Sigmoid colon (tissue), 6 donors: ENCODE measurements at regions not wholly inside any gene's neighbourhood (a gene's known extent, or its start where the extent isn't known, plus 50 kb on each side); places are given as distances from the start of the nearest gene placed in this dataset.

Experiments
- DNase-seq: peaks from one replicate; pipeline ENCODE4 v3.0.0-alpha.2; 2019
- H3K27ac ChIP-seq, 4 donors: fragments of 200-600 bp; sonication (generic); one replicate each; pipeline ENCODE4 v1.5.1; 2016 to 2019; ENCODE audit warnings: mild to moderate bottlenecking in 1 of 4
- H3K27me3 ChIP-seq, 3 donors: fragments of 200-600 bp; sonication (generic); one replicate each; pipeline ENCODE4 v1.5.1; 2019; ENCODE audit warnings: mild to moderate bottlenecking in 1 of 3
- H3K36me3 ChIP-seq, 4 donors: fragments of 200-600 bp; sonication (generic); one replicate each; pipeline ENCODE4 v1.5.1; 2016 to 2019
- H3K4me1 ChIP-seq, 4 donors: fragments of 200-600 bp; sonication (generic); one replicate each; pipeline ENCODE4 v1.5.1; 2017 to 2019
- H3K4me3 ChIP-seq, 4 donors: fragments of 200-600 bp; sonication (generic); one replicate each; pipeline ENCODE4 v1.5.1; 2017 to 2019; ENCODE audit warnings: mild to moderate bottlenecking in 2 of 4, moderate library complexity in 1 of 4
- H3K9me3 ChIP-seq, 4 donors: fragments of 200-600 bp in 3 of 4; sonication (generic) in 3 of 4; one replicate each; pipeline versions ENCODE4 v1.5.1 to v1.6.1; 2013 to 2019
- EP300 ChIP-seq, 4 donors: sonication (generic); formaldehyde crosslinking; IDR thresholded peaks; one replicate each; pipeline ENCODE4 v1.6.1; 2017; ENCODE audit warnings: antibody characterized with exemption in 4 of 4
- POLR2A ChIP-seq, 2 donors: fragments of 450-650 bp; IDR thresholded peaks; one replicate each; pipeline ENCODE4 v1.6.1; 2016; ENCODE audit warnings: antibody characterized with exemption in 2 of 2, mild to moderate bottlenecking in 2 of 2, moderate library complexity in 2 of 2
- POLR2AphosphoS5 ChIP-seq, 4 donors: sonication (generic); formaldehyde crosslinking; IDR thresholded peaks; one replicate each; pipeline ENCODE4 v1.6.1; 2017; ENCODE audit warnings: antibody characterized with exemption in 4 of 4
- WGBS, 2 donors: extraction: QIAGEN DNeasy Blood & Tissue Kit; methylation state at CpG; one replicate each; pipeline ENCODE4 v1.1.7; 2013; 5-methylcytosine and 5-hydroxymethylcytosine counted together
- intact Hi-C: fragments of 100-400 bp; cut with DNase I; formaldehyde crosslinking; loops from one replicate; pipeline ENCODE4 v1.15.1; 2023
- TF ChIP-seq, protein P1 (sequence below), 4 experiments: fragments of 450-650 bp in 3 of 4; fragments of 200-600 bp in 1 of 4; IDR thresholded peaks; one replicate each; pipeline ENCODE4 v1.5.1; 2016 to 2019; ENCODE audit warnings: antibody characterized with exemption in 4 of 4, mild to moderate bottlenecking in 3 of 4, moderate library complexity in 2 of 4
- donor health status: healthy with polysubstance abuse.
- donor health status: healthy.

DNA sequence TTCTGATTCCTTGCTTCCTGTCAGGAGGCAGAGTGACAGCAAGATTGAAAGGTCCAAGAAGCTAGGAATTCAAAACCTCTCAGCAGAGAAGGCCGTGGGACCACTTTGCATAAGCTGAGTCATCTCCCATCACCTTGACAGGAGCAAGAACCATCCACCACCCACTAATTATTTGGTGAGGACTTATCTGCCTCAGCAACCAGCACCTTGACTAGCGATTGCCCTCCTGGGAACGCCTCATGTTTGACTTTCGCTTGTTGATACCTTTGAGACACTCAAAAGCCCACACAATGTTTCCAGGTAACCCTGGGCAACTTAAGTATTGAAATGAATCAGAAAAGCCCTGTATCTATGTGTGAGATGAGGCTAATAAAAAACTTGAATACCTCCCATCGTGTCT lies 233.5 kb upstream of the GYPA start:
- 58 to 65% methylated on average over 5 of the region's 5 CpGs for WGBS, 2 donors
- H3K4me3 ChIP-seq, result no peak overlapping the region
- H3K4me1 ChIP-seq, result peaks cover 0 to 8% (median 0%) of the 10 kb centered on the region in 4 donors
- H3K9me3 ChIP-seq, result no peaks in the 10 kb centered on the region
- TF ChIP-seq POLR2AphosphoS5 (IDR thresholded peaks at IDR 0.05), result no peak
- TF ChIP-seq, protein P1, sequence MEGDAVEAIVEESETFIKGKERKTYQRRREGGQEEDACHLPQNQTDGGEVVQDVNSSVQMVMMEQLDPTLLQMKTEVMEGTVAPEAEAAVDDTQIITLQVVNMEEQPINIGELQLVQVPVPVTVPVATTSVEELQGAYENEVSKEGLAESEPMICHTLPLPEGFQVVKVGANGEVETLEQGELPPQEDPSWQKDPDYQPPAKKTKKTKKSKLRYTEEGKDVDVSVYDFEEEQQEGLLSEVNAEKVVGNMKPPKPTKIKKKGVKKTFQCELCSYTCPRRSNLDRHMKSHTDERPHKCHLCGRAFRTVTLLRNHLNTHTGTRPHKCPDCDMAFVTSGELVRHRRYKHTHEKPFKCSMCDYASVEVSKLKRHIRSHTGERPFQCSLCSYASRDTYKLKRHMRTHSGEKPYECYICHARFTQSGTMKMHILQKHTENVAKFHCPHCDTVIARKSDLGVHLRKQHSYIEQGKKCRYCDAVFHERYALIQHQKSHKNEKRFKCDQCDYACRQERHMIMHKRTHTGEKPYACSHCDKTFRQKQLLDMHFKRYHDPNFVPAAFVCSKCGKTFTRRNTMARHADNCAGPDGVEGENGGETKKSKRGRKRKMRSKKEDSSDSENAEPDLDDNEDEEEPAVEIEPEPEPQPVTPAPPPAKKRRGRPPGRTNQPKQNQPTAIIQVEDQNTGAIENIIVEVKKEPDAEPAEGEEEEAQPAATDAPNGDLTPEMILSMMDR (IDR thresholded peaks at IDR 0.05), result no peak
- no peak for TF ChIP-seq POLR2A (IDR thresholded peaks at IDR 0.05)
- TF ChIP-seq EP300 (IDR thresholded peaks at IDR 0.05), result no peak
- no peak for DNase-seq
- no peak overlapping the region for H3K27ac ChIP-seq
- H3K36me3 ChIP-seq, result no peaks in the 10 kb centered on the region
- intact Hi-C loops, result no loop called here
- H3K27me3 ChIP-seq, result no peaks in the 10 kb centered on the region

DNA sequence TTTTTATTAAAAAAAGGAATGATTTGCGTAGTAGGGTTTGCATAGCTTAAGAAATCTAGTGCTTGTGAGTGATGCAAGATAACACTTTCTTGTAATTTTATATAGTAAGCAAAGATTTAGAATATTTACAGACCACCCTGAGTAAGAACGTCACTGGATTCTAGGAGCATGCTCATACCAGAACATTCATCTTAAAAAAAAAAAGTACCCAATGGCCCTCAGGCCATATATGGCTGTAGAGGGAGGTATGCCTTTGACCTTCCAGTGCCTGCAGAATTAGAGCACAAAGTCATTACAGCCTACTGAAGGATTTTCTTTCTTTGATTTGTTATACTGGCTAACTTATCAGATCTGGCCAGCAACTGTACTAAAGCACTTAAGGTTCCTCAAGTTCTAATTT lies 236.3 kb upstream of the GYPA start:
- WGBS, 2 donors, result 58 to 74% methylated on average over 2 of the region's 2 CpGs
- Histone ChIP-seq H3K9me3 (no peaks in the 10 kb centered on the region), H3K27me3 (no peaks in the 10 kb centered on the region), H3K4me1 (peaks cover 0 to 8% (median 0%) of the 10 kb centered on the region in 4 donors), H3K36me3 (no peaks in the 10 kb centered on the region), H3K27ac (no peak overlapping the region), H3K4me3 (no peak overlapping the region)
- no peak for DNase-seq
- TF ChIP-seq POLR2A (IDR thresholded peaks at IDR 0.05) (no peak), POLR2AphosphoS5 (IDR thresholded peaks at IDR 0.05) (no peak), EP300 (IDR thresholded peaks at IDR 0.05) (no peak)
- TF ChIP-seq, protein P1 (IDR thresholded peaks at IDR 0.05), result no peak
- intact Hi-C loops, result no loop called here

GRCh38 chr4:144384408-144384807 lies 243.9 kb upstream of the GYPA start:
- WGBS, 2 donors, result 58 to 68% methylated on average over 1 of the region's 1 CpG
- Histone ChIP-seq H3K27me3 (no peaks in the 10 kb centered on the region), H3K27ac (no peak overlapping the region), H3K36me3 (no peaks in the 10 kb centered on the region), H3K9me3 (no peaks in the 10 kb centered on the region), H3K4me3 (no peak overlapping the region), H3K4me1 (no peaks in the 10 kb centered on the region)
- intact Hi-C loops, result no loop called here
- DNase-seq, result no peak
- TF ChIP-seq, protein P1 (IDR thresholded peaks at IDR 0.05), result no peak
- no peak for TF ChIP-seq POLR2A (IDR thresholded peaks at IDR 0.05)
- TF ChIP-seq EP300 (IDR thresholded peaks at IDR 0.05), result no peak
- TF ChIP-seq POLR2AphosphoS5 (IDR thresholded peaks at IDR 0.05), result no peak

DNA sequence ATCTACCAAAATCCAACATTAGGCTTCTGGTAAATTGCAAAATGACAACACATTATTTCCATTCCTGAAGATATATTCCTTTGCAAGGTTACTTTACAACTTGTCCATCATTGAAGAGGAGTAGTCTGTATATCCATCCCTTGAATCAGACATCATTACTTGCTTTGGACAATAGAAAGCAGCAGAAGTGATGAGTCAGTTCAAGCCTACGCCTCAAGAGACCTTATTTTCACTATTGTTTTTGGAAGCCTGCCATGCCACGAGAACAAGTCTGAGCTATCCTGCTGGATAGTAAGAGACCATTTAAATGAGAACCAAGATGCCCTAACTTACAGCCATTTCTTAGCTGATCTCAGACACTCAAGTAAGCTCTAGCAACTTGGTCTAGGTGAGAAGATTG lies 246.0 kb upstream of the HHIP start:
- DNase-seq, result no peak
- TF ChIP-seq POLR2A (IDR thresholded peaks at IDR 0.05) (no peak), POLR2AphosphoS5 (IDR thresholded peaks at IDR 0.05) (no peak), EP300 (IDR thresholded peaks at IDR 0.05) (no peak)
- TF ChIP-seq, protein P1 (IDR thresholded peaks at IDR 0.05), result no peak
- Histone ChIP-seq H3K4me1 (peaks cover 0 to 15% (median 6%) of the 10 kb centered on the region in 4 donors), H3K4me3 (no peak overlapping the region), H3K9me3 (no peaks in the 10 kb centered on the region), H3K36me3 (no peaks in the 10 kb centered on the region), H3K27me3 (no peaks in the 10 kb centered on the region), H3K27ac (no peak overlapping the region)
- intact Hi-C loops, result no loop called here
- WGBS, 2 donors, result 5 to 40% methylated on average over 2 of the region's 2 CpGs

DNA sequence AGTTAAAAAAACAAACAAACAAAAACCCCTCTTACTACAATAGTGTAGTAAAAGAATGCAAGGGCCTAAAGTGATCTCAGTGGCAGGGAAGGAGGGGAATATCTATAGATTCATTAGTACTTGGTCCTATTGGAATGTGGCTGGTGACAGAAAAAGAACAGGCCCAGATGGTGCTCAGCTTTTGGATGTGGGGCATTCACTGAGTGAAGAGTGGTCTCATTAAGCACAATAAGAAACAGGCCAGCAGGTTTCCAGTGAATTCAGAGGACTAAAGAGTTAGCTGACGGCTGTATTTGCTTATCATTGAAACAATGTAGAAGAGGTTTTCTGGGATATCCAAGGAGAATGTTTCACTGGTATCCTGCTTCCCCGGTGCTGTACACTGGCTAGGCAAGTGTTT lies 243.8 kb upstream of the HHIP start:
- peaks cover 0 to 15% (median 6%) of the 10 kb centered on the region in 4 donors for H3K4me1 ChIP-seq
- intact Hi-C loops, result no loop called here
- H3K9me3 ChIP-seq, result no peaks in the 10 kb centered on the region

More for the DNA sequence above, 243.8 kb upstream of the HHIP start:
- Histone ChIP-seq H3K36me3 (no peaks in the 10 kb centered on the region), H3K4me3 (no peak overlapping the region), H3K27me3 (no peaks in the 10 kb centered on the region), H3K27ac (no peak overlapping the region)
- WGBS, 2 donors, result 70 to 95% methylated on average over 2 of the region's 2 CpGs
- TF ChIP-seq EP300 (IDR thresholded peaks at IDR 0.05) (no peak), POLR2AphosphoS5 (IDR thresholded peaks at IDR 0.05) (no peak)
- no peak for DNase-seq
